Upper lobe of left lung (tissue), 6 donors: ENCODE measurements at regions not wholly inside any gene's neighbourhood (a gene's known extent, or its start where the extent isn't known, plus 50 kb on each side); places are given as distances from the start of the nearest gene placed in this dataset.

Source experiments
- ATAC-seq, 2 donors: fragments of 200-7000 bp; cut with Tn5 transposase; one replicate each; pipeline ENCODE4 v1.9.1; 2022; ENCODE audit warnings: mild to moderate bottlenecking in 2 of 2, moderate library complexity in 2 of 2; ENCODE audit not compliant: low FRiP score in 2 of 2
- DNase-seq, 2 donors: peaks; one replicate each; pipeline ENCODE4 v3.0.0-alpha.2; 2019 to 2020
- H3K27ac ChIP-seq, 4 donors: fragments of 200-600 bp; sonication (generic); one replicate each; pipeline ENCODE4 v1.5.1; 2016 to 2019
- H3K27me3 ChIP-seq, 4 donors: fragments of 200-600 bp; sonication (generic); one replicate each; pipeline ENCODE4 v1.5.1; 2017 to 2019
- H3K36me3 ChIP-seq, 4 donors: fragments of 200-600 bp; sonication (generic); one replicate each; pipeline ENCODE4 v1.5.1; 2016 to 2019
- H3K4me1 ChIP-seq, 4 donors: fragments of 200-600 bp; sonication (generic); one replicate each; pipeline ENCODE4 v1.5.1; 2018 to 2019
- H3K4me3 ChIP-seq, 4 donors: fragments of 200-600 bp; sonication (generic); one replicate each; pipeline ENCODE4 v1.5.1; 2017 to 2019; ENCODE audit warnings: mild to moderate bottlenecking in 2 of 4, moderate library complexity in 1 of 4
- H3K9me3 ChIP-seq, 4 donors: fragments of 200-600 bp; sonication (generic); one replicate each; pipeline ENCODE4 v1.5.1; 2018 to 2019
- EP300 ChIP-seq, 4 donors: sonication (generic); formaldehyde crosslinking; IDR thresholded peaks; one replicate each; pipeline ENCODE4 v1.5.1; 2017; ENCODE audit warnings: antibody characterized with exemption in 4 of 4, control low read depth in 2 of 4
- POLR2A ChIP-seq, 4 donors: fragments of 450-650 bp; IDR thresholded peaks; one replicate each; pipeline ENCODE4 v1.5.1; 2016 to 2017; ENCODE audit warnings: antibody characterized with exemption in 4 of 4, mild to moderate bottlenecking in 2 of 4
- POLR2AphosphoS5 ChIP-seq, 2 donors: sonication (generic); formaldehyde crosslinking; IDR thresholded peaks; one replicate each; pipeline ENCODE4 v1.5.1; 2017; ENCODE audit warnings: antibody characterized with exemption in 2 of 2
- WGBS, 2 donors: methylation state at CpG; one replicate each; pipeline ENCODE4 v1.1.5; 2017 to 2018; 5-methylcytosine and 5-hydroxymethylcytosine counted together
- TF ChIP-seq, protein P1 (sequence below), 6 experiments: fragments of 450-650 bp in 4 of 6; fragments of 200-600 bp in 2 of 6; sonication (generic) in 2 of 6; IDR thresholded peaks; one replicate each; pipeline ENCODE4 v1.5.1; 2016 to 2019; ENCODE audit warnings: antibody characterized with exemption in 6 of 6
- donor health status: DM: no; HTN: no; CAD: no; lungs with moderate emphysema.
- donor health status: DM: no; HTN: yes; CAD: no; lungs with severe emphysema.

GRCh38 chr6:139693735-139694134, 319.3 kb upstream of the CITED2 start:
- WGBS, 2 donors, result 82 to 91% methylated on average over 1 of the region's 1 CpG
- TF ChIP-seq POLR2AphosphoS5 (IDR thresholded peaks at IDR 0.05) (no peak), POLR2A (IDR thresholded peaks at IDR 0.05) (no peak), EP300 (IDR thresholded peaks at IDR 0.05) (no peak)
- TF ChIP-seq, protein P1, sequence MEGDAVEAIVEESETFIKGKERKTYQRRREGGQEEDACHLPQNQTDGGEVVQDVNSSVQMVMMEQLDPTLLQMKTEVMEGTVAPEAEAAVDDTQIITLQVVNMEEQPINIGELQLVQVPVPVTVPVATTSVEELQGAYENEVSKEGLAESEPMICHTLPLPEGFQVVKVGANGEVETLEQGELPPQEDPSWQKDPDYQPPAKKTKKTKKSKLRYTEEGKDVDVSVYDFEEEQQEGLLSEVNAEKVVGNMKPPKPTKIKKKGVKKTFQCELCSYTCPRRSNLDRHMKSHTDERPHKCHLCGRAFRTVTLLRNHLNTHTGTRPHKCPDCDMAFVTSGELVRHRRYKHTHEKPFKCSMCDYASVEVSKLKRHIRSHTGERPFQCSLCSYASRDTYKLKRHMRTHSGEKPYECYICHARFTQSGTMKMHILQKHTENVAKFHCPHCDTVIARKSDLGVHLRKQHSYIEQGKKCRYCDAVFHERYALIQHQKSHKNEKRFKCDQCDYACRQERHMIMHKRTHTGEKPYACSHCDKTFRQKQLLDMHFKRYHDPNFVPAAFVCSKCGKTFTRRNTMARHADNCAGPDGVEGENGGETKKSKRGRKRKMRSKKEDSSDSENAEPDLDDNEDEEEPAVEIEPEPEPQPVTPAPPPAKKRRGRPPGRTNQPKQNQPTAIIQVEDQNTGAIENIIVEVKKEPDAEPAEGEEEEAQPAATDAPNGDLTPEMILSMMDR (IDR thresholded peaks at IDR 0.05), result no peak
- Histone ChIP-seq H3K36me3 (no peaks in the 10 kb centered on the region), H3K4me1 (peaks cover 0 to 9% (median 2%) of the 10 kb centered on the region in 4 donors), H3K27me3 (no peaks in the 10 kb centered on the region), H3K9me3 (no peaks in the 10 kb centered on the region), H3K27ac (no peak overlapping the region), H3K4me3 (no peak overlapping the region)
- ATAC-seq (no peak), DNase-seq (no peak)

DNA sequence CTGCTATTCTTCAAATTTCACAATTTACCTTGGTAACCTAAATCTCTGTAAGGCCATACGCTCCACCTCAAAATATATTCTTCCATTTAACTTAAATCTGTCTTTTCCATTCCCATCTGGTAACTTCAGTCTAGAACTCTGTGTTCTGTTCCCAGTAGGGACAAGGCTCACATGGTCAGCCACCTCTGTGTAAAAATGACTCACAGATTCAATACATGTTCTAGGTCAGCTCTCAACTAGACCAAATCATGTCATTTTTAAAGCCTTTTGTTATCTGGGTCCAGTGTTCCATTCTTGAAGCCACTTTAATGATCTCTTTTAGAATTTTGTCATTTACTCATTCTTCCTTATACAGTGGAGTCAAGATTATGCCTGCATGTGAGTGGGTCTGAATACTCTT, 315.6 kb upstream of the CITED2 start:
- Histone ChIP-seq H3K27me3 (no peaks in the 10 kb centered on the region), H3K4me3 (no peak overlapping the region), H3K4me1 (no peaks in the 10 kb centered on the region), H3K36me3 (no peaks in the 10 kb centered on the region), H3K27ac (no peak overlapping the region), H3K9me3 (no peaks in the 10 kb centered on the region)
- 96 to 97% methylated on average over 1 of the region's 1 CpG for WGBS, 2 donors
- TF ChIP-seq POLR2A (IDR thresholded peaks at IDR 0.05) (no peak), EP300 (IDR thresholded peaks at IDR 0.05) (no peak), POLR2AphosphoS5 (IDR thresholded peaks at IDR 0.05) (no peak)
- TF ChIP-seq, protein P1 (IDR thresholded peaks at IDR 0.05), result no peak
- DNase-seq (no peak), ATAC-seq (no peak)

- H3K36me3 ChIP-seq, result no peaks in the 10 kb centered on the region
- ATAC-seq, result no peak
- 87 to 88% methylated on average over 2 of the region's 2 CpGs for WGBS, 2 donors
Measured at GRCh38 chr6:139687055-139687454, 312.6 kb upstream of the CITED2 start.

GRCh38 chr6:139686308-139686707, 311.9 kb upstream of the CITED2 start:
- Histone ChIP-seq H3K9me3 (no peaks in the 10 kb centered on the region), H3K36me3 (no peaks in the 10 kb centered on the region), H3K27me3 (no peaks in the 10 kb centered on the region), H3K4me3 (no peak overlapping the region), H3K4me1 (no peaks in the 10 kb centered on the region), H3K27ac (no peak overlapping the region)
- WGBS, 2 donors, result 61 to 81% methylated on average over 5 of the region's 5 CpGs
- no peak for TF ChIP-seq POLR2AphosphoS5 (IDR thresholded peaks at IDR 0.05)
- TF ChIP-seq, protein P1 (IDR thresholded peaks at IDR 0.05), result no peak
- no peak for TF ChIP-seq EP300 (IDR thresholded peaks at IDR 0.05)
- TF ChIP-seq POLR2A (IDR thresholded peaks at IDR 0.05), result no peak
- ATAC-seq (peak in 1 of 2 donors; percentile 62), DNase-seq (no peak)

More at GRCh38 chr6:139687055-139687454, 312.6 kb upstream of the CITED2 start:
- H3K9me3 ChIP-seq, result no peaks in the 10 kb centered on the region
- no peak for TF ChIP-seq POLR2AphosphoS5 (IDR thresholded peaks at IDR 0.05)
- no peak for TF ChIP-seq EP300 (IDR thresholded peaks at IDR 0.05)
- TF ChIP-seq, protein P1 (IDR thresholded peaks at IDR 0.05), result no peak
- TF ChIP-seq POLR2A (IDR thresholded peaks at IDR 0.05), result no peak
- no peak overlapping the region for H3K27ac ChIP-seq
- no peaks in the 10 kb centered on the region for H3K27me3 ChIP-seq
- no peaks in the 10 kb centered on the region for H3K4me1 ChIP-seq
- DNase-seq, result no peak
- no peak overlapping the region for H3K4me3 ChIP-seq

GRCh38 chr6:139685009-139685408, 310.6 kb upstream of the CITED2 start:
- TF ChIP-seq, protein P1 (IDR thresholded peaks at IDR 0.05), result no peak
- TF ChIP-seq POLR2AphosphoS5 (IDR thresholded peaks at IDR 0.05) (no peak), EP300 (IDR thresholded peaks at IDR 0.05) (no peak), POLR2A (IDR thresholded peaks at IDR 0.05) (no peak)
- Histone ChIP-seq H3K27ac (no peak overlapping the region), H3K4me3 (no peak overlapping the region), H3K27me3 (no peaks in the 10 kb centered on the region), H3K36me3 (no peaks in the 10 kb centered on the region), H3K9me3 (no peaks in the 10 kb centered on the region), H3K4me1 (no peaks in the 10 kb centered on the region)
- no peak for DNase-seq
- ATAC-seq, result no peak
